H4 (cell line): ENCODE measurements at regions not wholly inside any gene's neighbourhood (a gene's known extent, or its start where the extent isn't known, plus 50 kb on each side); places are given as distances from the start of the nearest gene placed in this dataset.
A peak's percentile ranks its signal among the peaks of the same experiment; 100 is the strongest.

Experiments used
- DNase-seq: peaks from one replicate; pipeline ENCODE4 v3.0.0-alpha.2; 2015; ENCODE audit warnings: low spot score

DNA sequence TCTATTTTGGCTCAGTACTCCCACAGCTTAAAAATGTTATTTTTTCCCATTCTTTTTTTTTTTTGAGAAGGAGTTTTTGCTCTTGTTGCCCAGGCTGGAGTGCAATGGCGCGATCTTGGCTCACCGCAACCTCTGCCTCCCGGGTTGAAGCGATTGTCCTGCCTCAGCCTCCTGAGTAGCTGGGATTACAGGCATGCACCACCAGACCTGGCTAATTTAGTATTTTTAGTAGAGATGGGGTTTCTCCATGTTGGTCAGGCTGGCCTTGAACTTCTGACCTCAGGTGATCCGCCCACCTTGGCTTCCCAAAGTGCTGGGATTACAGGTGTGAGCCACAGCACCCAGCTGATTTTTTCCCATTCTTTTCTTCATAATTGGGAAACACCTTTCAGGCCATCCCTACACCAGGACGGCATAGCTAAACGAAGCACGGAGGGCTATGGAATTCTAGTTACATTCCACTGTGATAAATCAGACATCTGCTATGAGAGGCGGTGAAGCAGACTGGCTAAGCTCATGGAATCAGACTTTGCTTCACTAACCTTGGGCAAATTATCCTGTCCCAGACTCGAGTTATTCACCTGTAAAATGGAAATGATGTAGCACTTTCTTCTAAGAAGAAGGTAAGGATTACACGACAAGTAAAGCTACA is 68.7 kb upstream of the ZFAND5 start:
- DNase-seq: peak; percentile 42

DNA sequence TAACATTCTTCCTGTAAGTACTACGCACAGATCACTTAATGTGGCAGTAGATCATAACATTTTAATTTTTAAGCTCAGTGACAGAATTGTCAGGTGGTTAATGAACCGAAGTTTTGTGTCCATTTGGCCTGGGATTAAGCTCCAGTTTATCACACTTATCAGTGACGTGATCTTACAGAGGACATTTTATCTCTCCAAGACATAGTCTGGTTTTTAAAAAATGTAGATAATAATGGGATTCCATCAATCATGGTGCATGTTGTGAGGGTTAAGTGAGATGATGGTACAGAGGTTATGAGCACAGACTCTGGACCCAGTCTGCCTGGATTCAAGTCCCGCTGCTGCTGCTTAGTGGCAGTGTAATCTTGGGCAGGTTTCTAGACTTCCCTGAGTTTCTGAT is 66.0 kb upstream of the ZFAND5 start:
- no peak for DNase-seq

- DNase-seq: no peak
Measured at GRCh38 chr9:72428329-72428728, 63.3 kb upstream of the ZFAND5 start.

- no peak for DNase-seq
Measured at GRCh38 chr9:72427801-72428200, 62.8 kb upstream of the ZFAND5 start.

DNA sequence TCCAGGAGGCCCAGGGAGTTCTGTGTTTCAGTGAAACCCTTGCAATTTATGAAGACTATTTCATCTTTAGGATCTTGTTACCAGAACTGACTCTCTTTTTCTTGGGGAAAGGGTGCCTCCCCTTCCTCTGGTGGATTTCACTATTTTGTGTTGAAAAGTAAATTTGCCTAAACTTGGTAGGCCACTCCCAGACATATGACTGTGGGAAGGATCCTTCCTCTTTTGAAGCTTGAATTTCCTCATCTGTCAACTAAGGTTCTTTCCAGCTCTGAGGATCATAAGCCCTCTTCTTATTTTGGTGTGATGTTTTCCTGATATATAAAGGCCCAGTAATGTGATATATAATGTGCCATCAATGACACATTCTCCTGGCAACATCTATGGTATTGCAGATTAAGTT is 59.1 kb upstream of the ZFAND5 start:
- no peak for DNase-seq

DNA sequence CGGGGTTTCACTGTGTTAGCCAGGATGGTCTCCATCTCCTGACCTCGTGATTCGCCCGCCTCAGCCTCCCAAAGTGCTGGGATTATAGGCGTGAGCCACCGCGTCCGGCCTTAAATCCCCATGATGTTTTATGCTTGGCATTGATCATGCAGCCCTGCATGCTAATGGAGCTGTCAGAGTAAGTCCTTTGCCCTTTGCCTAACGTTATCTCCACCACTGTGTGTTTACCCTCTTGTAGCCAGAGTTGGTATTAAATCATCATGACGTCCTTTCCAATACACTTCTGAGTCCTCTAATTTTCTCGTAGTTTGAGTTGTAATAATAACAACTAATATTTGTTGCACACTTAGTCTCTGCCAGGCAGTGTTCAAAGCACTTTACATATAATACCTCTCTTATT is 57.2 kb upstream of the ZFAND5 start:
- no peak for DNase-seq

DNA sequence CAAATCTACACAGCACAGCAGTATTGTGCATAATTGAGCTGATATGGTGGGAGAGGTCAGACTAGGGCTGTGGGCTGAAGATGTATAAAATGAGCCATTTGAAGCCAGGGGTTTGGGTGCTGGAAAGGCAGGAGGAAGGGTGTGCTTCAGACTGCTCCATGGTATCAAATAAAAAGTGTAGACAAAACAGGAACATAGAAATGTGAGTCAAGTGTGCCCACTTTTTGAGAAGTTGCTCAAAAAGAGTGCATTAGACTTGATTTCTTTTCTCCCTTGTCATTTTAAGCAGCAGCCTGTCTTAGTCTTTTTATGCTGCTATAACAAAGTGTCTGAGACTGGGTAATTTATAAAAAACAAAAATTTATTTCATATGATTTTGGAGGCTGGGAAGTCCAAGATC is 55.8 kb upstream of the ZFAND5 start:
- DNase-seq: no peak

DNA sequence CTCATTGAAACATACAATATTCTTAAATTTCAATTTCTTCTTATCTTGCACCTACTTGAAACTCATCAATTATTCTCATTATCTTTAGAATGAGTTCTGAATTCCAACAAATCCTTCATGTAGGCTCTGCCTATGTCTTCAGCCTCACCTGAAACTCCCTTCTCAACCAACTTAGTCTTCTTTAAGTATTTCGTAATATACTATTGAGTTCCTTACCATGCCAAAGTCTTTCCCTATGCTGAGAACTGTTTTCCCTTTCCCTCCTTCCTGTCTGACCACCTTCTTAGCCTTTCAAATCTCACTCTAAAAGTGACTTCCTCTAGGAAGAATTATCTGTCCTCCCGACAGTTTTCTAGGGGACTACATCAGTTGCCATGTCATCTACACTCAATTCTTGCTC is 50.9 kb upstream of the ZFAND5 start:
- DNase-seq: no peak

GRCh38 chr9:72415163-72415562 is 50.2 kb upstream of the ZFAND5 start:
- no peak for DNase-seq
